H9 (cell line): ENCODE measurements at regions not wholly inside any gene's neighbourhood (a gene's known extent, or its start where the extent isn't known, plus 50 kb on each side); places are given as distances from the start of the nearest gene placed in this dataset.

ENCODE experiments used
- DNase-seq: peaks from one replicate; pipeline ENCODE4 v3.0.0-alpha.2; 2017
- H2AFZ ChIP-seq: one replicate; pipeline ENCODE4 v1.6.1; 2013; ENCODE audit warnings: mild to moderate bottlenecking, low read length, control low read depth, moderate library complexity
- H2AK5ac ChIP-seq: 2 replicates; pipeline ENCODE4 v1.6.1; 2013; ENCODE audit warnings: low read length, control low read depth, mixed read lengths; ENCODE audit not compliant: insufficient read length
- H2BK120ac ChIP-seq: one replicate; pipeline ENCODE4 v1.6.1; 2013; ENCODE audit warnings: low read depth, mild to moderate bottlenecking, low read length, control low read depth, inconsistent platforms; ENCODE audit not compliant: poor library complexity, severe bottlenecking
- H2BK12ac ChIP-seq: 2 replicates; pipeline ENCODE4 v1.6.1; 2013; ENCODE audit warnings: low read length, control low read depth, mixed read lengths, low read depth; ENCODE audit not compliant: insufficient read length
- H2BK15ac ChIP-seq: 2 replicates; pipeline ENCODE4 v1.6.1; 2013; ENCODE audit warnings: low read depth, low read length, control low read depth
- H2BK20ac ChIP-seq: one replicate; pipeline ENCODE4 v1.6.1; 2013; ENCODE audit warnings: low read depth, mild to moderate bottlenecking, low read length, control low read depth, inconsistent platforms; ENCODE audit not compliant: poor library complexity, severe bottlenecking
- H2BK5ac ChIP-seq: 2 replicates; pipeline ENCODE4 v1.6.1; 2013; ENCODE audit warnings: low read length, control low read depth, mixed read lengths; ENCODE audit not compliant: insufficient read length
- H3K14ac ChIP-seq: 2 replicates; pipeline ENCODE4 v1.6.1; 2013; ENCODE audit warnings: low read length, control low read depth; ENCODE audit not compliant: insufficient read depth
- H3K18ac ChIP-seq: 2 replicates; pipeline ENCODE4 v1.6.1; 2013; ENCODE audit warnings: low read depth, mild to moderate bottlenecking, mixed read lengths, low read length, control low read depth; ENCODE audit not compliant: insufficient read length
- H3K23ac ChIP-seq: 2 replicates; pipeline ENCODE4 v1.6.1; 2013; ENCODE audit warnings: low read length, control low read depth, mixed read lengths, low read depth; ENCODE audit not compliant: insufficient read length
- H3K23me2 ChIP-seq: 2 replicates; pipeline ENCODE4 v1.6.1; 2013; ENCODE audit warnings: low read depth, mild to moderate bottlenecking, mixed read lengths, low read length, control low read depth; ENCODE audit not compliant: insufficient read length, poor library complexity, severe bottlenecking
- H3K27ac ChIP-seq: 2 replicates; pipeline ENCODE4 v1.5.1; 2013; ENCODE audit warnings: low read length, control low read depth, mixed read lengths, low read depth; ENCODE audit not compliant: insufficient read length
- H3K27me3 ChIP-seq: 2 replicates; pipeline ENCODE4 v1.6.1; 2013; ENCODE audit warnings: low read length, control low read depth, inconsistent platforms; ENCODE audit not compliant: insufficient read depth
- H3K4ac ChIP-seq: 2 replicates; pipeline ENCODE4 v1.6.1; 2013; ENCODE audit warnings: low read depth, mild to moderate bottlenecking, control low read depth, inconsistent platforms, low read length, moderate library complexity
- H3K4me1 ChIP-seq: 2 replicates; pipeline ENCODE4 v1.6.1; 2013; ENCODE audit warnings: low read length, control low read depth, inconsistent platforms; ENCODE audit not compliant: insufficient read depth
- H3K4me2 ChIP-seq: 2 replicates; pipeline ENCODE4 v1.6.1; 2013; ENCODE audit warnings: low read length, control low read depth, mixed read lengths; ENCODE audit not compliant: insufficient read length, insufficient read depth
- H3K56ac ChIP-seq: 2 replicates; pipeline ENCODE4 v1.6.1; 2013; ENCODE audit warnings: low read depth, mild to moderate bottlenecking, mixed read lengths, low read length, control low read depth; ENCODE audit not compliant: insufficient read length
- H3K79me1 ChIP-seq: 2 replicates; pipeline ENCODE4 v1.6.1; 2013; ENCODE audit warnings: low read depth, mild to moderate bottlenecking, moderate library complexity, low read length, control low read depth, inconsistent platforms; ENCODE audit not compliant: insufficient read depth, poor library complexity, severe bottlenecking
- H3K79me2 ChIP-seq: 2 replicates; pipeline ENCODE4 v1.6.1; 2013; ENCODE audit warnings: low read length, control low read depth, inconsistent platforms; ENCODE audit not compliant: insufficient read depth
- H3K9ac ChIP-seq: 2 replicates; pipeline ENCODE4 v1.6.1; 2013; ENCODE audit warnings: low read length, control low read depth, mixed read lengths; ENCODE audit not compliant: insufficient read length; ENCODE audit errors: extremely low read depth
- H3K9me3 ChIP-seq: one replicate; pipeline ENCODE4 v1.6.1; 2013; ENCODE audit warnings: low read depth, low read length, inconsistent platforms; ENCODE audit not compliant: control insufficient read depth
- H3T11ph ChIP-seq: one replicate; pipeline ENCODE4 v1.6.1; 2013; ENCODE audit warnings: mild to moderate bottlenecking, low read length, control low read depth, inconsistent platforms
- H4K20me1 ChIP-seq: one replicate; pipeline ENCODE4 v1.6.1; 2013; ENCODE audit not compliant: control insufficient read depth, insufficient read length, insufficient read depth
- H4K5ac ChIP-seq: 2 replicates; pipeline ENCODE4 v1.6.1; 2013; ENCODE audit warnings: low read depth, mild to moderate bottlenecking, mixed read lengths, low read length, control low read depth; ENCODE audit not compliant: insufficient read length
- H4K8ac ChIP-seq: replicated peaks from 2 replicates; pipeline ENCODE4 v1.6.1; 2013; ENCODE audit warnings: low read length, control low read depth, mixed read lengths, low read depth; ENCODE audit not compliant: insufficient read length
- H4K91ac ChIP-seq: 2 replicates; pipeline ENCODE4 v1.6.1; 2013; ENCODE audit warnings: low read depth, mild to moderate bottlenecking, moderate library complexity, mixed read lengths, low read length, control low read depth; ENCODE audit not compliant: insufficient read length
- H3K27ac Mint-ChIP-seq, 3 experiments: 2 replicates in 2 of 3; 3 replicates in 1 of 3; pipeline ENCODE4 v1.8.0; 2020 to 2021; ENCODE audit warnings: mixed read lengths in 3 of 3, mild to moderate bottlenecking in 1 of 3, moderate library complexity in 1 of 3
- H3K27me3 Mint-ChIP-seq: 2 replicates; pipeline ENCODE4 v1.8.0; 2021; ENCODE audit warnings: low read depth, mild to moderate bottlenecking, moderate library complexity, mixed read lengths
- H3K36me3 Mint-ChIP-seq, 3 experiments: 2 replicates in 2 of 3; 3 replicates in 1 of 3; pipeline ENCODE4 v1.8.0; 2020 to 2021; ENCODE audit warnings: low read depth in 3 of 3, mixed read lengths in 3 of 3; ENCODE audit not compliant: insufficient read depth in 1 of 3
- H3K4me1 Mint-ChIP-seq, 2 experiments: 2 replicates each; pipeline ENCODE4 v1.8.0; 2020; ENCODE audit warnings: mixed read lengths in 2 of 2
- H3K4me3 Mint-ChIP-seq, 2 experiments: 2 replicates in 1 of 2; 3 replicates in 1 of 2; pipeline ENCODE4 v1.8.0; 2020 to 2021; ENCODE audit warnings: mild to moderate bottlenecking in 2 of 2, mixed read lengths in 2 of 2, moderate library complexity in 1 of 2
- H3K9me3 Mint-ChIP-seq, 2 experiments: 2 replicates in 1 of 2; 3 replicates in 1 of 2; pipeline ENCODE4 v1.8.0; 2020; ENCODE audit warnings: mild to moderate bottlenecking in 2 of 2, mixed read lengths in 2 of 2, moderate library complexity in 1 of 2
- CTCF ChIP-seq: fragments of 200-600 bp; sonication (generic); conservative IDR thresholded peaks from 3 replicates; pipeline ENCODE4 v1.8.0; 2021; ENCODE audit warnings: antibody characterized with exemption, mild to moderate bottlenecking

- no peak overlapping the region for H3K4me3 Mint-ChIP-seq
- Histone ChIP-seq H3K9ac (no peak overlapping the region), H2BK5ac (no peak overlapping the region), H2BK12ac (no peak overlapping the region), H3K4me1 (no peaks in the 10 kb centered on the region), H3K56ac (no peak overlapping the region), H4K5ac (no peak overlapping the region), H2AK5ac (no peak overlapping the region), H2AFZ (no peak overlapping the region), H4K91ac (no peak overlapping the region), H2BK15ac (no peak overlapping the region), H3K23me2 (no peaks in the 10 kb centered on the region), H3K18ac (no peak overlapping the region), H3K4me2 (no peak overlapping the region), H3K14ac (no peak overlapping the region), H3K27me3 (no peaks in the 10 kb centered on the region), H3K23ac (no peak overlapping the region), H3K79me2 (no peaks in the 10 kb centered on the region), H2BK20ac (no peak overlapping the region), H3K4ac (no peak overlapping the region), H2BK120ac (no peak overlapping the region), H3K27ac (no peak overlapping the region), H3T11ph (no peak overlapping the region), H3K79me1 (no peaks in the 10 kb centered on the region), H4K8ac (no peak overlapping the region), H3K9me3 (no peaks in the 10 kb centered on the region), H4K20me1 (no peaks in the 10 kb centered on the region)
- no peak for DNase-seq
- H3K27ac Mint-ChIP-seq = no peak overlapping the region
- no peaks in the 10 kb centered on the region for H3K36me3 Mint-ChIP-seq
- H3K4me1 Mint-ChIP-seq = peaks cover 5 to 6% of the 10 kb centered on the region in 2 experiments
- TF ChIP-seq CTCF = no peak
- no peaks in the 10 kb centered on the region; a peak in 2 of 5 replicates for H3K9me3 Mint-ChIP-seq
- H3K27me3 Mint-ChIP-seq = no peaks in the 10 kb centered on the region
These were observed 64.9 kb upstream of the RBMS3 start for GRCh38 chr3:29215948-29216347.
